HepG2 (cell line): ENCODE measurements at regions not wholly inside any gene's neighbourhood (a gene's known extent, or its start where the extent isn't known, plus 50 kb on each side); places are given as distances from the start of the nearest gene placed in this dataset.

Source experiments
- ATAC-seq: fragments of 200-7000 bp; cut with Tn5 transposase; 3 replicates; pipeline ENCODE4 v1.9.1; 2020; ENCODE audit warnings: mild to moderate bottlenecking, moderate library complexity
- BruUV-seq: library from RNA; stranded (reverse); fragments of 400-500 nt; replicated peaks from 2 replicates; lab custom pipeline; 2021; lab: Mats Ljungman, UMichigan
- CTCF ChIA-PET: fragments of 300-600 bp; formaldehyde crosslinking; extraction: SDS; loops from one replicate; lab custom pipeline; 2021; ENCODE audit warnings: low total read pairs, inconsistent platforms, low intra/inter-chr PET ratio; lab: Yijun Ruan, JAX
- POLR2A ChIA-PET: fragments of 350-600 bp; sonication (Branson Sonifier 250); formaldehyde crosslinking; loops from one replicate; lab custom pipeline; 2020; ENCODE audit warnings: antibody characterized with exemption, inconsistent platforms; lab: Yijun Ruan, JAX
- DNase-seq: peaks from one replicate; pipeline ENCODE4 v3.0.0-alpha.2; 2015; ENCODE audit warnings: low spot score
- FAIRE-seq: peaks from 3 replicates; lab custom pipeline; 2011; peaks lifted over from hg19 to GRCh38; lab: Jason Lieb, UNC
- H2AFZ ChIP-seq: one replicate; pipeline ENCODE4 v1.6.1; 2011; ENCODE audit warnings: low read length, inconsistent platforms
- H3K27ac ChIP-seq: fragments of 300-600 bp; 3 replicates; pipeline ENCODE4 v1.8.0; 2011; ENCODE audit warnings: mixed run types, mild to moderate bottlenecking, mixed read lengths, low read length, inconsistent platforms; ENCODE audit not compliant: insufficient read depth; ENCODE audit errors: extremely low read length
- H3K27me3 ChIP-seq, 2 experiments: fragments of 200-600 bp in 1 of 2; 2 replicates in 1 of 2; 3 replicates in 1 of 2; pipeline versions ENCODE4 v1.6.0 to v1.8.0; 2011; ENCODE audit warnings: low read length in 2 of 2, mild to moderate bottlenecking in 2 of 2, moderate library complexity in 2 of 2, inconsistent platforms in 1 of 2; ENCODE audit not compliant: insufficient read depth in 2 of 2, control insufficient read depth in 1 of 2
- H3K36me3 ChIP-seq, 2 experiments: fragments of 200-600 bp in 1 of 2; replicated peaks in 1 of 2; 2 replicates in 1 of 2; 3 replicates in 1 of 2; pipeline versions ENCODE4 v1.5.1 to v1.8.0; 2011; ENCODE audit warnings: low read length in 2 of 2, inconsistent platforms in 1 of 2; ENCODE audit not compliant: insufficient read depth in 2 of 2, control insufficient read depth in 1 of 2
- H3K4me1 ChIP-seq: 2 replicates; pipeline ENCODE4 v1.5.1; 2012; ENCODE audit warnings: low read length, inconsistent platforms; ENCODE audit not compliant: insufficient read depth
- H3K4me2 ChIP-seq: 2 replicates; pipeline ENCODE4 v1.6.0; 2011; ENCODE audit warnings: low read depth, low read length, inconsistent platforms
- H3K4me3 ChIP-seq, 3 experiments: fragments of 200-600 bp in 1 of 3; sonication (generic), shearing (Covaris generic) in 1 of 3; replicated peaks in 1 of 3; 2 replicates each; pipeline ENCODE4 v1.5.1; 2011 to 2016; ENCODE audit warnings: low read length in 3 of 3, inconsistent platforms in 2 of 3, low read depth in 2 of 3, mild to moderate bottlenecking in 2 of 3, control low read depth in 1 of 3, mixed read lengths in 1 of 3; ENCODE audit not compliant: insufficient read depth in 1 of 3
- H3K79me2 ChIP-seq: one replicate; pipeline ENCODE4 v1.6.1; 2011; ENCODE audit warnings: low read length, inconsistent platforms; ENCODE audit not compliant: insufficient read depth
- H3K9ac ChIP-seq: 2 replicates; pipeline ENCODE4 v1.6.0; 2011; ENCODE audit warnings: mild to moderate bottlenecking, low read depth, low read length, inconsistent platforms; ENCODE audit not compliant: insufficient read depth
- H3K9me3 ChIP-seq: 2 replicates; pipeline ENCODE4 v1.5.1; 2012; ENCODE audit warnings: mild to moderate bottlenecking, low read length
- H4K20me1 ChIP-seq: 2 replicates; pipeline ENCODE4 v1.6.0; 2011; ENCODE audit warnings: inconsistent platforms, mild to moderate bottlenecking, low read length, moderate library complexity; ENCODE audit not compliant: insufficient read depth
- BRCA1 ChIP-seq: sonication (generic); formaldehyde crosslinking; IDR thresholded peaks from 2 replicates; pipeline ENCODE4 v1.4.0; 2020; ENCODE audit warnings: missing genetic modification reagents
- FOXK2 ChIP-seq: fragments of 450-650 bp; IDR thresholded peaks from 2 replicates; pipeline ENCODE4 v1.6.1; 2016
- HDAC1 ChIP-seq: sonication (generic); formaldehyde crosslinking; IDR thresholded peaks from 2 replicates; pipeline ENCODE4 v1.5.1; 2020; ENCODE audit warnings: mild to moderate bottlenecking, missing genetic modification reagents
- RELA ChIP-seq: sonication (generic); formaldehyde crosslinking; IDR thresholded peaks from 2 replicates; pipeline ENCODE4 v1.4.0; 2020; ENCODE audit warnings: missing genetic modification reagents
- ZNF326 ChIP-seq: sonication (generic); formaldehyde crosslinking; IDR thresholded peaks from 2 replicates; pipeline ENCODE4 v1.4.0; 2020; ENCODE audit warnings: missing genetic modification reagents, borderline replicate concordance
- ZNF773 ChIP-seq: sonication (generic); formaldehyde crosslinking; IDR thresholded peaks from 2 replicates; pipeline ENCODE4 v1.4.0; 2020; ENCODE audit warnings: missing genetic modification reagents, borderline replicate concordance
- ZNF839 ChIP-seq: sonication (generic); formaldehyde crosslinking; IDR thresholded peaks from 2 replicates; pipeline ENCODE4 v1.4.0; 2020; ENCODE audit warnings: missing genetic modification reagents, mild to moderate bottlenecking, borderline replicate concordance
- WGBS: methylation state at CpG from one replicate; pipeline ENCODE4 v1.1.6; 2017; ENCODE audit warnings: low lambda C conversion rate; 5-methylcytosine and 5-hydroxymethylcytosine counted together
- in situ Hi-C: cut with HindIII; loops from 2 replicates; pipeline ENCODE4 v1.10.0; 2017; ENCODE audit warnings: low pct_unique_long_range_greater_than_20kb; ENCODE audit not compliant: extremely low pct_ligation_motif_present
- intact Hi-C: fragments of 100-400 bp; cut with micrococcal nuclease; formaldehyde crosslinking; loops from one replicate; pipeline ENCODE4 v1.10.0; 2022; ENCODE audit not compliant: unreplicated experiment
- TF ChIP-seq, protein P1 (sequence below): sonication (generic); formaldehyde crosslinking; IDR thresholded peaks from 2 replicates; pipeline ENCODE4 v1.4.0; 2020; ENCODE audit warnings: missing genetic modification reagents
- TF ChIP-seq, protein P2 (sequence below): sonication (generic); formaldehyde crosslinking; IDR thresholded peaks from 2 replicates; pipeline ENCODE4 v1.8.0; 2022; ENCODE audit warnings: missing genetic modification reagents, mild to moderate bottlenecking, inconsistent platforms, borderline replicate concordance
- TF ChIP-seq, protein P3 (sequence below): sonication (generic); formaldehyde crosslinking; IDR thresholded peaks from 2 replicates; pipeline ENCODE4 v1.5.1; 2020; ENCODE audit warnings: mild to moderate bottlenecking, missing genetic modification reagents

DNA sequence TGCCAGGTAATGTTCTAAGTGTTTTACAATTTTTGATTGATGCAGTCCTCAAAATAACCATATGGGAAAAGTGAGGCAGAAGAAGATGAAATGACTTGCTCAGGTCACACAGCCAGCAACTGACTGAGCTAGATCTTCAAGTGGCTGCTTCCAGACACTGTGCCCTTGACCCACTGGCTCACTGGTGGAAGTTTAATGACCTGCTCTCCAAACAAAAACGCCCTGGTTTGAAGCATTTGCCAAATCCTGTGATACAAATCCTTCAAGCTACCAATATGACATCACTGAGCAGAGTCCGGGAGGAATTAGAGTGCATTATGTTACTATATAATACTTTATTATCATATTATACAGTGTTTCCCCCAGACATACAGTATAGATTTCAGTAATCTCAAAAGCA is 459.4 kb downstream of the GADD45G start:
- H3K4me2 ChIP-seq, result no peak overlapping the region
- ChIA-PET POLR2A (no interaction called here), CTCF (no interaction called here)
- BruUV-seq, result no TSS peak
- no peak for FAIRE-seq
- H3K9me3 ChIP-seq, result no peaks in the 10 kb centered on the region
- H3K79me2 ChIP-seq, result no peaks in the 10 kb centered on the region
- no peak for ATAC-seq
- in situ Hi-C loops, result no loop called here
- 3% methylated on average over 2 of the region's 2 CpGs for WGBS
- 0 out of 5 replicates have a peak, but pooled peaks cover 0 to 3% of the 10 kb centered on the region in 2 experiments for H3K27me3 ChIP-seq
- H4K20me1 ChIP-seq, result no peaks in the 10 kb centered on the region
- H3K4me3 ChIP-seq, result no peak overlapping the region
- no peaks in the 10 kb centered on the region for H3K36me3 ChIP-seq
- H2AFZ ChIP-seq, result no peak overlapping the region
- TF ChIP-seq ZNF326 (CRISPR knock-in tag) (no peak), ZNF773 (CRISPR knock-in tag) (no peak)
- TF ChIP-seq, protein P1, sequence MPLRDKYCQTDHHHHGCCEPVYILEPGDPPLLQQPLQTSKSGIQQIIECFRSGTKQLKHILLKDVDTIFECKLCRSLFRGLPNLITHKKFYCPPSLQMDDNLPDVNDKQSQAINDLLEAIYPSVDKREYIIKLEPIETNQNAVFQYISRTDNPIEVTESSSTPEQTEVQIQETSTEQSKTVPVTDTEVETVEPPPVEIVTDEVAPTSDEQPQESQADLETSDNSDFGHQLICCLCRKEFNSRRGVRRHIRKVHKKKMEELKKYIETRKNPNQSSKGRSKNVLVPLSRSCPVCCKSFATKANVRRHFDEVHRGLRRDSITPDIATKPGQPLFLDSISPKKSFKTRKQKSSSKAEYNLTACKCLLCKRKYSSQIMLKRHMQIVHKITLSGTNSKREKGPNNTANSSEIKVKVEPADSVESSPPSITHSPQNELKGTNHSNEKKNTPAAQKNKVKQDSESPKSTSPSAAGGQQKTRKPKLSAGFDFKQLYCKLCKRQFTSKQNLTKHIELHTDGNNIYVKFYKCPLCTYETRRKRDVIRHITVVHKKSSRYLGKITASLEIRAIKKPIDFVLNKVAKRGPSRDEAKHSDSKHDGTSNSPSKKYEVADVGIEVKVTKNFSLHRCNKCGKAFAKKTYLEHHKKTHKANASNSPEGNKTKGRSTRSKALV, result no peak
- H3K9ac ChIP-seq, result no peak overlapping the region
- intact Hi-C loops, result no loop called here
- DNase-seq, result no peak
- H3K27ac ChIP-seq, result no peak overlapping the region
- H3K4me1 ChIP-seq, result no peaks in the 10 kb centered on the region

DNA sequence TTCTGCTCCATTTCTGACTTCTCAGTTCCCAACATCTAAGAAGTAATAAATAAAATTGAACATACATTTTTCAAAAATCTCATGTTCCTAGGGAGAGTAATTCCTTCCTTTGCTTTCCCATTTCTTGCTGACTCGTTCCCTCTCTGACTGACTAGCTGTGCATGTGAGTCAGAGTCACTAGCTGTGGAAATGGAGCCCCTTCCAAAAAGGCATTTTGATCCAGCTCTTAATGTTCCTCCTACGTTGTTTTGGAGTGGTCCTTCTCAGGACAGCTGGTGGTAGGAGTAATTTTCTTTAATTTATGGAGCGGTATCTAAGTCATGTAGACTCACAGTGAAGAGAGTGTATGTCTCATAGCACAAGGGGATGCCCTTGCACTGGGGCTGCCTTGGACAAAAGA is 460.2 kb downstream of the GADD45G start:
- Histone ChIP-seq H3K9me3 (no peaks in the 10 kb centered on the region), H2AFZ (no peak overlapping the region), H3K4me2 (no peak overlapping the region), H3K9ac (no peak overlapping the region), H3K79me2 (no peaks in the 10 kb centered on the region), H3K36me3 (no peaks in the 10 kb centered on the region), H4K20me1 (no peaks in the 10 kb centered on the region), H3K27ac (no peak overlapping the region), H3K27me3 (0 out of 5 replicates have a peak, but pooled peaks cover 0 to 3% of the 10 kb centered on the region in 2 experiments), H3K4me1 (no peaks in the 10 kb centered on the region), H3K4me3 (no peak overlapping the region)
- in situ Hi-C loops, result no loop called here
- CTCF ChIA-PET, result no interaction called here
- 3% methylated on average over 3 of the region's 3 CpGs for WGBS
- intact Hi-C loops, result no loop called here
- DNase-seq (no peak), FAIRE-seq (no peak), ATAC-seq (no peak)
- POLR2A ChIA-PET, result no interaction called here
- TF ChIP-seq BRCA1 (CRISPR knock-in tag), result no peak
- no peak for TF ChIP-seq ZNF839 (CRISPR knock-in tag)
- TF ChIP-seq, protein P2, sequence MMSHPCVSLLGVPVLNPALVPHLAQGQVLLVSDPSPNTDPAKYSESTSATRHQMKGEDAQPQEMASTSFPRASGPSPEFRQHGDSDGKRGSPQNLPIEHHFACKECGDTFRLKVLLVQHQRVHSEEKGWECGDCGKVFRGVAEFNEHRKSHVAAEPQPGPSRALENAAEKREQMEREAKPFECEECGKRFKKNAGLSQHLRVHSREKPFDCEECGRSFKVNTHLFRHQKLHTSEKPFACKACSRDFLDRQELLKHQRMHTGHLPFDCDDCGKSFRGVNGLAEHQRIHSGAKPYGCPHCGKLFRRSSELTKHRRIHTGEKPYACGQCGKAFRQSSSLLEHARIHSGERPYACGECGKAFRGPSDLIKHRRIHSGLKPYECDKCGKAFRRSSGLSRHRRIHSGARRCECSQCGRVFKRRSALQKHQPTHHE, result no peak
- no peak for TF ChIP-seq FOXK2
- no peak for TF ChIP-seq HDAC1 (CRISPR knock-in tag)
- TF ChIP-seq, protein P3, sequence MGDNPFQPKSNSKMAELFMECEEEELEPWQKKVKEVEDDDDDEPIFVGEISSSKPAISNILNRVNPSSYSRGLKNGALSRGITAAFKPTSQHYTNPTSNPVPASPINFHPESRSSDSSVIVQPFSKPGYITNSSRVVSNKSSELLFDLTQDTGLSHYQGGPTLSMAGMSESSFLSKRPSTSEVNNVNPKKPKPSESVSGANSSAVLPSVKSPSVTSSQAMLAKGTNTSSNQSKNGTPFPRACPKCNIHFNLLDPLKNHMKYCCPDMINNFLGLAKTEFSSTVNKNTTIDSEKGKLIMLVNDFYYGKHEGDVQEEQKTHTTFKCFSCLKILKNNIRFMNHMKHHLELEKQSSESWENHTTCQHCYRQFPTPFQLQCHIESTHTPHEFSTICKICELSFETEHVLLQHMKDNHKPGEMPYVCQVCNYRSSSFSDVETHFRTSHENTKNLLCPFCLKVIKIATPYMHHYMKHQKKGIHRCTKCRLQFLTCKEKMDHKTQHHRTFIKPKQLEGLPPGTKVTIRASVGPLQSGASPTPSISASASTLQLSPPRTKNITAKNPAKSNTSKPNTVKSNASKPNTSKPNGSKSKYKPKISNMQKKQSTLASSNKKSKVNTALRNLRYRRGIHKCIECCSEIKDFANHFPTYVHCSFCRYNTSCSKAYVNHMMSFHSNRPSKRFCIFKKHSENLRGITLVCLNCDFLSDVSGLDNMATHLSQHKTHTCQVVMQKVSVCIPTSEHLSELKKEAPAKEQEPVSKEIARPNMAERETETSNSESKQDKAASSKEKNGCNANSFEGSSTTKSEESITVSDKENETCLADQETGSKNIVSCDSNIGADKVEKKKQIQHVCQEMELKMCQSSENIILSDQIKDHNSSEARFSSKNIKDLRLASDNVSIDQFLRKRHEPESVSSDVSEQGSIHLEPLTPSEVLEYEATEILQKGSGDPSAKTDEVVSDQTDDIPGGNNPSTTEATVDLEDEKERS (CRISPR knock-in tag), result no peak
- TF ChIP-seq RELA (CRISPR knock-in tag), result no peak
- no TSS peak for BruUV-seq
